Endothelial cell (in vitro differentiated cells): ENCODE measurements at regions not wholly inside any gene's neighbourhood (a gene's known extent, or its start where the extent isn't known, plus 50 kb on each side); places are given as distances from the start of the nearest gene placed in this dataset.

Experiments used
- DNase-seq: peaks from one replicate; pipeline ENCODE4 v3.0.0; 2021; ENCODE audit warnings: low spot score
- H3K27ac Mint-ChIP-seq: one replicate; pipeline ENCODE4 v1.8.0; 2021; ENCODE audit warnings: mixed read lengths, inconsistent platforms; ENCODE audit not compliant: unreplicated experiment
- H3K27me3 Mint-ChIP-seq: one replicate; pipeline ENCODE4 v1.8.0; 2021; ENCODE audit warnings: mild to moderate bottlenecking, moderate library complexity, mixed read lengths, inconsistent platforms; ENCODE audit not compliant: unreplicated experiment
- H3K36me3 Mint-ChIP-seq: one replicate; pipeline ENCODE4 v1.8.0; 2021; ENCODE audit warnings: mild to moderate bottlenecking, low read depth, mixed read lengths, inconsistent platforms; ENCODE audit not compliant: unreplicated experiment
- H3K4me1 Mint-ChIP-seq: one replicate; pipeline ENCODE4 v1.8.0; 2021; ENCODE audit warnings: mild to moderate bottlenecking, mixed read lengths, inconsistent platforms; ENCODE audit not compliant: unreplicated experiment
- H3K4me3 Mint-ChIP-seq: one replicate; pipeline ENCODE4 v1.8.0; 2021; ENCODE audit warnings: mild to moderate bottlenecking, mixed read lengths, inconsistent platforms; ENCODE audit not compliant: unreplicated experiment
- H3K9me3 Mint-ChIP-seq: one replicate; pipeline ENCODE4 v1.8.0; 2021; ENCODE audit warnings: mixed read lengths, inconsistent platforms; ENCODE audit not compliant: unreplicated experiment
- CTCF ChIP-seq: fragments of 200-600 bp; sonication (generic); IDR thresholded peaks from one replicate; pipeline ENCODE4 v1.5.0; 2021; ENCODE audit warnings: antibody characterized with exemption; ENCODE audit not compliant: unreplicated experiment

GRCh38 chr14:36405589-36406274, 85.3 kb upstream of the MBIP start:
- Mint-ChIP-seq H3K36me3 (no peaks in the 10 kb centered on the region), H3K4me1 (no peaks in the 10 kb centered on the region), H3K4me3 (no peak overlapping the region), H3K9me3 (peaks cover 4% of the 10 kb centered on the region), H3K27me3 (peaks cover 2% of the 10 kb centered on the region), H3K27ac (no peak overlapping the region)
- DNase-seq, result no peak
- no peak for TF ChIP-seq CTCF

GRCh38 chr14:36402867-36403266, 82.4 kb upstream of the MBIP start:
- H3K27me3 Mint-ChIP-seq, result no peaks in the 10 kb centered on the region
- H3K27ac Mint-ChIP-seq, result no peak overlapping the region
- no peak for DNase-seq
- H3K4me1 Mint-ChIP-seq, result no peaks in the 10 kb centered on the region
- H3K4me3 Mint-ChIP-seq, result no peak overlapping the region
- H3K9me3 Mint-ChIP-seq, result no peaks in the 10 kb centered on the region
- no peak for TF ChIP-seq CTCF
- H3K36me3 Mint-ChIP-seq, result no peaks in the 10 kb centered on the region

GRCh38 chr14:36398463-36399291, 78.2 kb upstream of the MBIP start:
- Mint-ChIP-seq H3K4me3 (no peak overlapping the region), H3K36me3 (no peaks in the 10 kb centered on the region), H3K27me3 (no peaks in the 10 kb centered on the region), H3K4me1 (no peaks in the 10 kb centered on the region), H3K27ac (no peak overlapping the region), H3K9me3 (no peaks in the 10 kb centered on the region)
- no peak for TF ChIP-seq CTCF
- no peak for DNase-seq

GRCh38 chr14:36397357-36397756, 76.9 kb upstream of the MBIP start:
- no peaks in the 10 kb centered on the region for H3K4me1 Mint-ChIP-seq
- H3K36me3 Mint-ChIP-seq, result no peaks in the 10 kb centered on the region
- TF ChIP-seq CTCF, result no peak
- no peaks in the 10 kb centered on the region for H3K27me3 Mint-ChIP-seq
- no peaks in the 10 kb centered on the region for H3K9me3 Mint-ChIP-seq
- no peak overlapping the region for H3K4me3 Mint-ChIP-seq
- no peak for DNase-seq
- no peak overlapping the region for H3K27ac Mint-ChIP-seq

GRCh38 chr14:36396798-36397197, 76.4 kb upstream of the MBIP start:
- no peak overlapping the region for H3K4me3 Mint-ChIP-seq
- H3K27ac Mint-ChIP-seq, result no peak overlapping the region

More at GRCh38 chr14:36396798-36397197, 76.4 kb upstream of the MBIP start:
- no peak for DNase-seq
- TF ChIP-seq CTCF, result no peak
- Mint-ChIP-seq H3K27me3 (no peaks in the 10 kb centered on the region), H3K4me1 (no peaks in the 10 kb centered on the region), H3K9me3 (no peaks in the 10 kb centered on the region), H3K36me3 (no peaks in the 10 kb centered on the region)
